Loucy (cell line): ENCODE measurements at regions not wholly inside any gene's neighbourhood (a gene's known extent, or its start where the extent isn't known, plus 50 kb on each side); places are given as distances from the start of the nearest gene placed in this dataset.

Experiments used
- H2AFZ ChIP-seq: fragments of 200-600 bp; sonication (generic); 2 replicates; pipeline ENCODE4 v1.6.0; 2016; ENCODE audit warnings: antibody characterized with exemption, mild to moderate bottlenecking, low read length, moderate library complexity
- H3F3A ChIP-seq: fragments of 200-600 bp; 2 replicates; pipeline ENCODE4 v1.6.0; 2016; ENCODE audit warnings: antibody characterized with exemption, low read depth, mild to moderate bottlenecking
- H3K27me3 ChIP-seq: fragments of 200-600 bp; sonication (generic); 2 replicates; pipeline ENCODE4 v1.6.1; 2014; ENCODE audit warnings: low read length, mild to moderate bottlenecking; ENCODE audit not compliant: insufficient read depth, poor library complexity, severe bottlenecking
- H3K36me3 ChIP-seq: fragments of 200-600 bp; sonication (generic); 2 replicates; pipeline ENCODE4 v1.6.1; 2016; ENCODE audit warnings: low read length; ENCODE audit not compliant: insufficient read depth
- H3K4me1 ChIP-seq: fragments of 200-600 bp; sonication (generic); 2 replicates; pipeline ENCODE4 v1.5.1; 2014; ENCODE audit warnings: low read length, mild to moderate bottlenecking; ENCODE audit not compliant: insufficient read depth, poor library complexity, severe bottlenecking
- H3K4me2 ChIP-seq: fragments of 200-600 bp; sonication (generic); 2 replicates; pipeline ENCODE4 v1.6.0; 2014; ENCODE audit warnings: antibody characterized with exemption, low read length, low read depth, mild to moderate bottlenecking; ENCODE audit not compliant: poor library complexity, severe bottlenecking
- H3K4me3 ChIP-seq: fragments of 200-600 bp; sonication (generic); 2 replicates; pipeline ENCODE4 v1.5.1; 2014; ENCODE audit warnings: low read length, mild to moderate bottlenecking, mixed read lengths; ENCODE audit not compliant: poor library complexity, severe bottlenecking
- H3K79me2 ChIP-seq: fragments of 200-600 bp; sonication (generic); 2 replicates; pipeline ENCODE4 v1.6.1; 2014; ENCODE audit warnings: low read length; ENCODE audit not compliant: insufficient read depth
- H3K9ac ChIP-seq: fragments of 200-600 bp; sonication (generic); 2 replicates; pipeline ENCODE4 v1.6.0; 2014; ENCODE audit warnings: mild to moderate bottlenecking, low read depth, low read length, moderate library complexity; ENCODE audit not compliant: poor library complexity, severe bottlenecking
- H3K9me2 ChIP-seq: fragments of 200-600 bp; sonication (generic); replicated peaks from 2 replicates; pipeline ENCODE4 v1.6.1; 2016; ENCODE audit warnings: low read depth, low read length, mixed read lengths
- H3K9me3 ChIP-seq: fragments of 200-600 bp; sonication (generic); 2 replicates; pipeline ENCODE4 v1.6.1; 2014; ENCODE audit warnings: mild to moderate bottlenecking, antibody characterized with exemption, low read length, low read depth; ENCODE audit not compliant: insufficient read depth
- H4K20me1 ChIP-seq: fragments of 200-600 bp; sonication (generic); 2 replicates; pipeline ENCODE4 v1.6.0; 2014; ENCODE audit warnings: antibody characterized with exemption, low read length, mild to moderate bottlenecking; ENCODE audit not compliant: insufficient read depth, poor library complexity, severe bottlenecking
- EZH2phosphoT487 ChIP-seq: fragments of 200-600 bp; IDR thresholded peaks from 2 replicates; pipeline ENCODE4 v1.6.1; 2018; ENCODE audit warnings: antibody characterized with exemption, mild to moderate bottlenecking, moderate library complexity, borderline replicate concordance
- TF ChIP-seq, protein P1 (sequence below): fragments of 200-600 bp; sonication (generic); conservative IDR thresholded peaks from 2 replicates; pipeline ENCODE4 v1.5.1; 2014; ENCODE audit warnings: mild to moderate bottlenecking, antibody characterized with exemption, low read length

DNA sequence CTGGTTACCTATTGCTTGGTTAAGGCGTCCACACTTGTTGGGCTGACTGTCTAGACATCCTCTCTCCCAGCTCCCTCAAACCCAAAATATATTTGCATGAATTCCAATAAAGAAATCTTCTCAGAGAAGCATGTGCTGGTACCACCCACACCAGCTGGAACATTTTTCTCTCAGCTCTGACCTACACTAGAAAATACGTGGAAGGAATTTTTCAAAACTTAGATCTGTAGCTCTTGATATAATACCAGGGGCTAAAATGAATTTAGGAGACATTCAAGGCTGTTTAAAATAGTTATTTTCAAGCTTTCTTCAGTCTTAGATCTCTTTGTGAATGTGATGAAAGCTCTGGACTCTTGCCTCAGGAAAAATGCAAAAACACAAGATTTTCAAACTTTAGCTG, 590.4 kb downstream of the PDCD6IP start:
- TF ChIP-seq, protein P1, sequence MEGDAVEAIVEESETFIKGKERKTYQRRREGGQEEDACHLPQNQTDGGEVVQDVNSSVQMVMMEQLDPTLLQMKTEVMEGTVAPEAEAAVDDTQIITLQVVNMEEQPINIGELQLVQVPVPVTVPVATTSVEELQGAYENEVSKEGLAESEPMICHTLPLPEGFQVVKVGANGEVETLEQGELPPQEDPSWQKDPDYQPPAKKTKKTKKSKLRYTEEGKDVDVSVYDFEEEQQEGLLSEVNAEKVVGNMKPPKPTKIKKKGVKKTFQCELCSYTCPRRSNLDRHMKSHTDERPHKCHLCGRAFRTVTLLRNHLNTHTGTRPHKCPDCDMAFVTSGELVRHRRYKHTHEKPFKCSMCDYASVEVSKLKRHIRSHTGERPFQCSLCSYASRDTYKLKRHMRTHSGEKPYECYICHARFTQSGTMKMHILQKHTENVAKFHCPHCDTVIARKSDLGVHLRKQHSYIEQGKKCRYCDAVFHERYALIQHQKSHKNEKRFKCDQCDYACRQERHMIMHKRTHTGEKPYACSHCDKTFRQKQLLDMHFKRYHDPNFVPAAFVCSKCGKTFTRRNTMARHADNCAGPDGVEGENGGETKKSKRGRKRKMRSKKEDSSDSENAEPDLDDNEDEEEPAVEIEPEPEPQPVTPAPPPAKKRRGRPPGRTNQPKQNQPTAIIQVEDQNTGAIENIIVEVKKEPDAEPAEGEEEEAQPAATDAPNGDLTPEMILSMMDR = no peak
- TF ChIP-seq EZH2phosphoT487 = no peak
- Histone ChIP-seq H4K20me1 (no peaks in the 10 kb centered on the region), H3K27me3 (no peaks in the 10 kb centered on the region), H2AFZ (no peak overlapping the region), H3K9ac (no peak overlapping the region), H3K79me2 (no peaks in the 10 kb centered on the region), H3K4me3 (no peak overlapping the region), H3K4me2 (no peak overlapping the region), H3K9me2 (no peaks in the 10 kb centered on the region), H3K9me3 (no peaks in the 10 kb centered on the region), H3F3A (no peaks in the 10 kb centered on the region), H3K36me3 (no peaks in the 10 kb centered on the region), H3K4me1 (no peaks in the 10 kb centered on the region)

DNA sequence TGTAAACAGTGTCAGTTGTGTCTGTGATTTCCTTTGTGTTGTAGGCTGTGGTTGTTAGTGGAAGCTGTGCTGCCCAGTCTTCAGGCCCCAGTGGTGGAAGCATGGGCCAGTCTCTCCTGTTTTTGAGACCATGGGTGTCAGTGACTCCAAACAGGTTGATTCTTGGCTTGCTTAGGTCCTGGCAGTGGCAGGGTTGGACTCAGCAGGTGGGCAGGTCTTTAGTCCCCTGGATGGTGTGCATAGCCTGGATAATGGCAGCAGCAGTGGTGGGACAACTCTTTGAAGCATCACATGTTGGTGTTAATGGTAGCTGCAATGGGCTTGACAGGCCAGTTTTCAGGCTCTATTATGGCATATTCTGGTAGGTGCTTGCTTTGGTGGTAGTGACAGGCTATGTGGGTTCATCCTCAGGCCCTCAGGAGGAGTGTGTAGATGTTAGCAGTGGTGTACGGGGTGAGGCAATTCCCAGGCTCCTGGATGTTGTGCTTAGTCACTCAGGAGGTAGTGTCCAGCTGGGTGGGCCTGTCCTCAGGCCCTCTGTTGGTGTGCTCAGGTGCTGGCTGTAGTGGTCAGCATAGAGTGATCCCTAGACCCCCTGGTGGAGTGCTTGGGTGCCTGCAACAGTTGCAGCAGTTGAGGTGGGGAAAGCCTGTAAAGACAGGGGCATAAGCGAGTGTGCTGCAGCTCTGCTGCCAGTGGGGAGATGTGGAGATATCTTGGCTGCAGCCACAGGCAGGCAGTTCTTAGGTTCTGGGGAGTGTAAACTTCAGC, 596.7 kb downstream of the PDCD6IP start:
- H3K9ac ChIP-seq = no peak overlapping the region
- H3K36me3 ChIP-seq = no peaks in the 10 kb centered on the region
- H3K79me2 ChIP-seq = no peaks in the 10 kb centered on the region
- H3K27me3 ChIP-seq = no peaks in the 10 kb centered on the region
- H3K9me3 ChIP-seq = no peaks in the 10 kb centered on the region
- H3K9me2 ChIP-seq = no peaks in the 10 kb centered on the region
- H3K4me1 ChIP-seq = no peaks in the 10 kb centered on the region
- H3K4me3 ChIP-seq = no peak overlapping the region
- no peak overlapping the region for H2AFZ ChIP-seq
- no peaks in the 10 kb centered on the region for H3F3A ChIP-seq
- no peaks in the 10 kb centered on the region for H4K20me1 ChIP-seq
- H3K4me2 ChIP-seq = no peak overlapping the region
- TF ChIP-seq EZH2phosphoT487 = no peak
- TF ChIP-seq, protein P1 = peak; percentile 46; the same call in 1 of the 2 replicates

DNA sequence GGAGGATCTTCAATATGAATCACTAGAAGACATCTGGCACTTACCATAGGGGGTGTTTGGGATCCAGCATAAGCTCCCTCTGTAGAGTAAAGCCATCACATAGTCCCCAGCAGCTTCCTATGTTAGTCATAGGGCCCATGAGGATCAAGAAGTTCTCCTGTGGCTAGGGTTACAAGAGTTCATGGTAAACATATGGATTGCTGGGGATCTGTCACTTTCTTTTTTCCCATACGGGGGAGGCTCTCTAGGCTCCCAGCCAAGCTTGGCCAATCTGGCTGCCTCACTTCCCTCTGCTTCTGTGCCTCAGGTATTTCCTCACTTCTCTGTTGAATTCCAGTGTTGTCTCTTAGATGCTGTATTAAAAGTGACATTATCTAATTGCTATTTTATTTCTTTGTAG, 597.9 kb downstream of the PDCD6IP start:
- Histone ChIP-seq H2AFZ (no peak overlapping the region), H4K20me1 (no peaks in the 10 kb centered on the region), H3K9ac (no peak overlapping the region), H3K4me1 (no peaks in the 10 kb centered on the region), H3K27me3 (no peaks in the 10 kb centered on the region), H3K36me3 (no peaks in the 10 kb centered on the region), H3K9me3 (no peaks in the 10 kb centered on the region), H3K4me2 (no peak overlapping the region), H3F3A (no peaks in the 10 kb centered on the region), H3K79me2 (no peaks in the 10 kb centered on the region), H3K4me3 (no peak overlapping the region), H3K9me2 (no peaks in the 10 kb centered on the region)
- TF ChIP-seq EZH2phosphoT487 = no peak
- TF ChIP-seq, protein P1 = no peak
